GM19467 (cell line): ENCODE measurements at regions not wholly inside any gene's neighbourhood (a gene's known extent, or its start where the extent isn't known, plus 50 kb on each side); places are given as distances from the start of the nearest gene placed in this dataset.
A peak's percentile ranks its signal among the peaks of the same experiment; 100 is the strongest.
"Not testable (repeated sequence)": the region's sequence is repeated elsewhere in the genome, so short reads cannot be mapped to it uniquely, and the experiment has no call there.

Experiments
- ATAC-seq: cut with Tn5 transposase; IDR thresholded peaks from one replicate; pipeline ENCODE4 v1.9.1; 2021; ENCODE audit warnings: mild to moderate bottlenecking, moderate library complexity; ENCODE audit not compliant: unreplicated experiment

DNA sequence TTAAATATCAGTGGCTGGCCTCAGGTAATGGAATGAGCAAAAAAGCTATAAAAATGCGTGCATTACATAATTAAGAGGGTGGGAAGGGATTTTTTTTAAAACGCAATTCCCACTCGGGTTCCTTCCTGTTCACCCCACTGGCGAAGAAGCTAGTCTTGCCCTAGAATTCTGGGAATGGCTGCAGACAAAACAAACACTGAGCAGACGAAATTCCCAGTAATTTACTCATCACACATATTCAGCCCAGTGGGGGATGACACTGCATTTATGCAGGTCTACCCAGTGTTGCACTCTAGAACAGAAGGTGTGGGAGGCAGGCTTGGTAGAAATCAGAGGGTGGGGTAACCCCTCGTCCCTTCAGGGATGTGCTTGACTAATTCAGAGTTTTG is 2695.0 kb upstream of the DEFB115 start:
- ATAC-seq, result no peak

DNA sequence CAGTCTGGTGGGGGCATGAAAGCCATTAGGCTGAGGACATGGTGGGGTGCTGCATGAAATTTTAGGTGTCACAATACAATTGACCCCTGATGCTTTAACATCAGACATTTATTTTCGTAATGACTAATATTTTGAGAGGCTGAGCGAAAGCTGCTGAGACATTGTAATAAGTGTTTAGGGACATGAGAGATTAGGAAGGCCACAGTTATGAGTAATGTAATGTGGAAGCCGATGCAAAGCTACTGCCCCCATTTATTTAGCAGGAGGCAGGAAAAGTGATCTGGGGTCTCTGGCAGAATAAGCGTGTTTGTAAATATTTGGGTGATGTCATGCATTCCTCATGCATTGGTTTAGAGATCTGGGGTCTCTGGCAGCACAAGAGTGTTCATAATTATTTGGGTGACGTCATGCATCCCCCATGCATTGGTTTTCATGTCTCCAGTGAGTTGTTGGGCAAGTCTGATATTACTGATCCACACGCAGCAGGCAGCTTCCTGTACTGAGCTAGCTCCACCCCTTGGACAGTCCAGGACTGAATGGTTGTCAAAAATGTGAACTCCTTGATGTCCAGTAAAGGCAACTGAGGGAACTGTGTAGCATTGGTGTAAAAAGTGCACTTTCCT is 2694.5 kb upstream of the DEFB115 start:
- not testable (repeated sequence) for ATAC-seq

DNA sequence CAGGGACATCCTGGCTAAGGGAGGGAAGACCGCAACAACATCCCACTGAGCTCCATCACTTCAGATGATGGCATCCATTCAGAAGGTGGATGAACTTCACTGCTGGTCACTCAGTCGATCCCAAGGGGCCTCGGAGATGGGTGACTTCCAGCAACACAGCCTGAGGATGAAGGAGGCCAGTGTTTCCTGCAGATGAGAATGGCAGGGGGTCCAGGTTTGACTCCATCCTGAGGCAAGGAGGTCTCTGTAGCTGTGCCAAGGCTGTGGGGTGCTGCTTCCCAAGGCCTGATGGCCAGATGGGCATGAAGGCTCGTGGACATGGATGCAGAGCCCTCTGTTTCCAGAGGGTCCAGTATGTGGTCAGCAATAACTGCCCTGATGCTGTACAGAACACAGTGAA is 2693.4 kb upstream of the DEFB115 start:
- ATAC-seq, result not testable (repeated sequence)

DNA sequence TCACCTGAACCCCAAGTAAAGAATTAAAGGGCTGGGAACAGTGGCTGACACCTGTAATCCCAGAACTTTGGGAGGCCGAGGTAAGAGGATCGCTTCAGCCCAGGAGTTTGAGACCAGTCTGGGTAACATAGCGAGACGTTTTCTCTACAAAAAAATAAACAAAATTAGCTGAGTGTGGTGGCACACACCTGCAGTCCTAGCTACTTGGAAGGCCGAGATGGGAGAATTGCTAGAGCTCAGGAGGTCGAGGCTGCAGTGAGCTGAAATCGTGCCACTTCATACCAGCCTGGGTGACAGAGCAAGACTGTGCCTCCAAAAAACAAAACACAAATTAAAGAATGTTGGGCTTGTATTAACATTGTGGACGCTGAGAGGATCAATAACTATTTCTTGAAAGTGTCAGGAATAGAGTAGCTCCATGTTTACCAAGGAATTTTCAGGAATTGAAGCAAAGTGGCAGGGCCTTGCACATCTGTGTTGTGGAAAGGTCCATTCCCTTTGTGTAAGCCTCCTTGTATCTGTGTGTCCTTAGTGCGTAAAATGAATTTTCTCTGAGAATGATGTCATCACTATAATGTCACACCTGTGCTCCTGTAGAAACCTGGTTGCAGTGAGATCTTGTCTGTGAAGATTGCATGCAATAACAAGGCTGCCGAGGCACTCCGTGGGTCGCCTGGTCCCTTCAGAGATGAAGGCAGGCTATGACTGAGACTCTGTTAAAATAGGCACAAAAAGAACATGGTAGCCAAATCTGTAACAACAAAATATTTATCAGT is 2692.6 kb upstream of the DEFB115 start:
- ATAC-seq, result not testable (repeated sequence)

DNA sequence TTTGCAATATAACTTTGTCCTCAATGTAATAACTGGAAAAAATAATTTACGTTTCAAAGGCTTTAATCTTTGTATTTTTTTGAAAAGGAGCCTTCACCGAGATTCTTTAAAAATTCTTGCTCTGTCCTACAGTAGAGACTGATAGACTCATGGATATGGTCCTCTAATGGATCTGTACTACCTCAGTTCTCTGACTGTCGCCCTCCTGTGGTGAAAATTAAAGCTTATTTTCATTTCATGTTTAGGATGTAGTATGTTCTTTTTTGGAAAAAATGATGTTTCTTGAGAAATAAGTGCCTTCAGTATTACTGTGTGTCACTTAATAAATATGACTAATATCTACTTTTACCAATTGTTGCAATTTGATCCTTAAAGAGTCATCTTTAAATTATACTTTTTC is 2681.5 kb upstream of the DEFB115 start:
- not testable (repeated sequence) for ATAC-seq

DNA sequence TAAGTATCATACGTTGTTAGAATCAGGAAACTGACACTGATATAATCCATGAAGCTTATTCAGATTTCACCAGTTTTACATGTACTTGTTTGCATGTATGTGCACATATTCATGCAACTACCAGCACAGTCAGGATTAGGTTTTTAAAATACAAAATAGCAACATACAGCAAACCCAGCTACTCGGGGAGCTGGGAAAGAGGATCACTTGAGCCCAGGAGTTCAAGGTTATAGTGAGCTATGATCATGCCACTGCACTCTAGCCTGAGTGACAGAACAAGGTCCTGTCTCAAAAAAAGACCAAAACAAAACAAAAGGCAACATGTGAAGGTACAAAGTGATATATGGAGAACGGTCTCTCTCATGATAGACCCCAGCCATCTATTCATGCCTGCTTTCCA is 2665.8 kb upstream of the DEFB115 start:
- ATAC-seq, result not testable (repeated sequence)

DNA sequence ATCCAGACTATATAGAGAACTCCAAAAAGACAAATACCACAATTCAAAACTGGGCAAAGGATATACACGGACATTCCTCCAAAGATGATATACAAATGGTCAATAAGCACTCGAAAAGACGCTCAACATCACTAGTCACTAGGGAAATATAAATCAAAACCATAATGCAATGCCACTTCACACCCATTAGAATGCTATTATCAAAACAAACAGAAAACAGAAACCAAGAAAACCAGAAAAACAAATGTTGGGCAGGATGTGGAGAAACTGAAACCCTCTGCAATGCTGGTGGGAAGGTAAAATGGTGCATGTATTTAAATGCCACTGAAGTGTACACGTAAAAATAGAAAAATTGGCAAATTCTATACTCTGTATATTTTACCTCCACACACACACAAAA is 2664.1 kb upstream of the DEFB115 start:
- not testable (repeated sequence) for ATAC-seq

DNA sequence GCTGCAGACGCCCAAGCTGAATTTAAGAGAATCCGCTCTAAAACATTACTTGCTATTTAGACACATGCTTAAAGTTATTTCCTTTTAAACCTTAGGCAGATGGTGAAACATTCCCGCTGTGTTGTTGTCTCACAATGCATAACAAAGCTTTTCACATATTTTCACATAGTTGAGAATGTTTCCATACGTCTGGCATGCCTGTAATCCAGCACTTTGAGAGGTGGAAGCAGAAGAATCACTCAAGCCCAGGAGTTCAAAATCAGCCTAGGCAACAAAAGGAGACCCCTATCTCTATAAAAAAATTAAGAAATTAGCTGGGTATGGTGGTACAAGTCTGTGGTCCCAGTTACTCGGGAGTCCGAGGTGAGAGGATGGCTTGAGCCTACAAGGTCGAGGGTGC is 2663.0 kb upstream of the DEFB115 start:
- ATAC-seq, result not testable (repeated sequence)

DNA sequence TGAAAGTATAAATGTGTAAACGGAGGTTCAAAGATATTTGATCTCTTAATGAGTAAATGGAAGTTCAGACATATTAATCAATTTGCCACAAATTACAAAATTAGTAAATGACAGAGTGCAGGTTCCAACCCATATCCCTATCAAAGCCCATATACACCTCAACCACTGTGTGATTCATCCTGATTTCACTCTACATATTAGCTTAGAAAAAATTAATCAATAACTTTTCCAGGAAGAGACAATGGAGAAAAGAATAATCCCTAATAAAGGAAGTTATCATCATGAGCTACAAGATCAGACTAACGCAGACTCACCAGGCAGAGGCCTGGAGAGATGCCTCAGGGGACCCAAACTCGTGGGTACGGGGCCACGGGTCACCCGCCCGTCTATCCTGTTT is 2655.5 kb upstream of the DEFB115 start:
- ATAC-seq, result not testable (repeated sequence)

DNA sequence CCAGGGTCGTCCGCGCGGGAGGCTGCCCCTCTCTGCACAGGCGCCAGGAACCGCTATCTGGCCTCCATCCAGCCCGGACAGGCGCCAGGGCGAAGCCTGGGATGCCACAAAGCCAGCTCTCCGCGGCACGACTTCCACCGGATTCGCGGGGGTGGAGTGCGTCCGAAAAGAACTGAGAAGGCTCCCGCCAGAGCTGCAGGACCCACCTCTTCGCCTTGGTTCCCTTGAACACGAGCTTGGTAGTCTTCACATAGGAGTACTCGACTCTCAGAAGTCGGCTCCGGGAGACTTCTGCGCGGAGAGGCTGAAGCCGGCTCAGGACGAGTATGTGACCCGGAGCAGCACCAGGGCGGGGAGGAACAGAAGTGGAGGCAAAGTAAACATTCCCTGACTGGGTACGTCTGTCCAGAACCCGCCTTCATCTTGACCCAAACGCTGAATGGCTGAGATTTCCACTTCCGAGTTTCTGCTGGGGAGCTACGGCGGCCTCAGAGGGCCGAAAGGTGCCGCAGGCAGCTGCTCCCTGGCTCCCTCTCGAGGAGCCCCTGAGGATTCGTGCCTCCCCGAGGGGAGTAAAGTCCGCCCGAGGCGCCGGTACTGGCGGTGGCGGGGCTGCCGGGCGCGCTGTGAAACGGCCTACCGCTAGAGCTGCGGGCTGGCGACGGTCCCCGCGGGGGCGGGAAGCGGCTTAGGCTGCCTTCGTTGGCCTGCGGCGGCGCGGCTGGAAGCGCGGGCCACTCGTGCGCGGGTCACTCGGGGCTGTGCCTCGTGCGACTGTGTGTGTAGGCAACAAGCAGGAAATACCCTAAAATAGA is 2654.9 kb upstream of the DEFB115 start:
- ATAC-seq, result peak; percentile 100

DNA sequence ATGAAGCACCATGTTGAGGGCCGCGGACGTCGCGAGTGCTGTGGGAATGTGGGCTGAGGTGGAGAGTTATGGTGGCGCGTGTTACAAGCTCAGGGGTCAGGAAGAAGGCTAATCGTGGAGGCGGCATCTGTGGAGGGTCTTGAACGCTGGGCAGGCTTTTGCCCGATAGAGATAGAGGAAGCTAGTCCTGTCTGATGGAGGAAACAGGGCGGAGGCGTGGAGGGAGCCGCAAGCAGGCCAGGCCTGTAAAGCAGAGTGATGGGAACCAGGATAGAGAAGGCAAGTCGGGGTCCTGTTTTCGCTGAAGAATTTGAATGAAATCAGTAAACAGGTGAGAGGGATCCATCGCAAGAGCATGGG is 2654.3 kb upstream of the DEFB115 start:
- ATAC-seq, result not testable (repeated sequence)

DNA sequence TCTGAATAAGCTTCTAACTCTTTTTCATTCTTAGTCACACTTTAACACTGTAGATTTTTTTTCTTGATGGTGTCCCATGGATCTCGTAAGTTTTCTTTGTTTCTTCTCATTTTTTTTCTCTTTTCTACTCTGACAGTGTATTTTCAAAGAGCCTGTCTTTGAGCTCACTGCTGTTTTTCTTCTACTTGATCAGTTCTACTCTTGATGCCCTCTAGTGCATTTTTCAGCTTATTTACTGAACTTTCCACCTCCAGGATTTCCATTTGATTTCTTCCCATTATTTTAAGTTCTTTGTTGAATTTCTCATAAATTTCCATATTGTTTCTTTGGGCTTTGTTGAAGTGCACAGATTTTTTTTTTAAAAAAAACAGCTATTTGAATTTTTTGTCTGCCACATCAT is 2641.1 kb upstream of the DEFB115 start:
- no peak for ATAC-seq

DNA sequence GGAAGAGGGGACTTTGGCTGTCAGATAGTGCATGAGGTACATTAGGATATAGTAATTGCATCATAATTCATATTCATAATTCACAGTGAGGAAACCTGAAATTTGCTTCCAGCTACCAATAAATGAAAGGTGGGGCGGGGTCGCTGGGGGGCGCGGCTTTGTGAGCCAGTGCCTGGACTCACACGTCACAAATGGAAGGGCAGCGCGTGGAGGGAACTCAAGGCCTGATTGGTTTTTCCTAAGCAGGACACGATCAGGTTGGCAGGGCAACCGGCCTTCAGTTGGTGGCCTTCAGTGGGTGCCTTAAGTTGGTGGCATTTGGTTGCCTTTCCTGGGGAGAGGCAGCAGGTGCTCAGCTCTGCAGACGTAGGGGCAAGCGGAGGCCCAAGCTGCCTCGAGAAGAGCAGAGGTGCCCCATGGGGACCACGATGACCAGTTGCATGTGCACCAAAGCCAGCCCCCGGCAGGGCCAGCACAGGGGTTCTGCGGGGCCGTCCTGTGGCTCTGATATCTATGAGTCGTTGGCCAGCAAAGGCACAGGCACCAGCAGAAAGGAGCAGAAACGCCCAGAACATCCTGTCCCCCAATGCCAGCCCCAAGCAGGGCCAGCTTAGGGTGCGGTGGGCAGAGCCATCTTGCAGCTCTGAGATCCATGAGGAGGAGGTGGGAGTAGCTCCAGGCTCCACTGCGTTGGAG is 2637.4 kb upstream of the DEFB115 start:
- ATAC-seq, result not testable (repeated sequence)

DNA sequence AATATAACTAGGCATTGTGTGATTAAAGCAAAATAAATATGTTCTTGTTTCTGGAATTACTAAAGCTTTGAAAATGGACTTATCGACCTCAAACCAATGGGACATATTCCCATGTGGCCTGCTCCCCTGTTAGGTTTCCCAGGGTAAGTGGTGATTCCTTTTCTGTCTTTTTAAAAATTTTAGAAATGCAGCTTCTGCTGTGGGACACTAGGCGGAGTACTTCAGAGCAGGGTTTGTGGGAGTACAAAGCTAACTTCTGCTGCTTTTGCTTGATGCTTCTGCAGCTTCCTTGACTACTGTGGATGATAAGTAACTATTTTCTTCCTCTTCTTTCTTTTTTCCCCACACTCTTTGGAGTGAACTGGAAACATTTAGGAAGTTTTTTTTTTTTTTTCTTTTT is 2632.4 kb upstream of the DEFB115 start:
- not testable (repeated sequence) for ATAC-seq

DNA sequence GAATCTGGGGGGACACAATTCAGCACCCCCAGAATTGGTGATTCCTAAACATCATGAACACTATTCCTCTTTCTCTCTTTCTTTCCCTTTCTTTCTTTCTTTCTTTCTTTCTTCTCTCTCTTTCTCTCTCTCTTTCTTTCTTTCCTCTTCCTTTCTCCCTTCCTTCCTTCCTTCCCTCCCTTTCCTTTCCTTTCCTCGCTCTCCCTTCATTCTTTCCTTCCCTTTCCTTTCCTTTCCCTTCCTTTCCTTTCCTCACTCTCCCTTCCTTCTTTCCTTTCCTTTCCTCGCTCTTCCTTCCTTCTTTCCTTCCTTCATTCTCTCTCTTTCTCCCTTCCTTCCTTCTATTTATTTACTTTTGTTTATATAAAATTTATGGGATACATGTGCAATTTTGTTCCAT is 2616.6 kb upstream of the DEFB115 start:
- ATAC-seq, result not testable (repeated sequence)
